ENCODE measurements at regions not wholly inside any gene's neighbourhood (a gene's known extent, or its start where the extent isn't known, plus 50 kb on each side); places are given as distances from the start of the nearest gene placed in this dataset.

DNA sequence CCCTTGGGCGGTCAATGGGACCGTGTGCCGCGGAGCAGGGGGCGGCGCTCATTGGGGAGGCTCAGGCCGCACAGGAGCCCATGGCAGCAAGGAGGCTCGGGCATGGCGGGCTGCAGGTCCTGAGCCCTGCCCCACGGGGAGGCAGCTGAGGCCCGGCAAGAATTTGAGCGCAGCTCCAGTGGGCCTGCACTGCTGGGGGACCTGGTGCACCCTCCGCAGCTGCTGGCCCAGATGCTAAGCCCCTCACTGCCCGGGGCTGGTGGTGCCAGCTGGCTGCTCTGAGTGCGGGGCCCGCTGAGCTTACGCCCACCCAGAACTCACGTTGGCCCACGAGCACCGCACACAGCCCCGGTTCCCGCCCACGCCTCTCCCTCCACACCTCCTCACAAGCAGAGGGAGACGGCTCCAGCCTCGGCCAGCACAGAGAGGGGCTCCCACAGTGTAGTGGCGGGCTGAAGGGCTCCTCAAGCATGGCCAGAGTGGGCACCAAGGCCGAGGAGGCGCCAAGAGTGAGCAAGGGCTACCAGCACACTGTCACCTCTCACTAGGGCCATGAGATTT, 141.1 kb upstream of the OR13F1 start:
- no peaks in the 10 kb centered on the region for H3K4me1 ChIP-seq (ENCODE audit: insufficient read depth, low read length)
- no peak overlapping the region for H3K4me3 ChIP-seq (replicated peaks in 1 of 3; ENCODE audit: insufficient read depth in 1 of 3, low read depth in 2 of 3, low read length in 3 of 3)
- ChIA-PET POLR2A (no interaction called here), CTCF (ENCODE audit: low intra/inter-chr PET ratio, low total read pairs) (no interaction called here)
- DNase-seq (ENCODE audit: low spot score) (no peak), FAIRE-seq (no peak), ATAC-seq (no peak)
- H3K4me2 ChIP-seq (ENCODE audit: low read depth, low read length) = no peak overlapping the region
- no peaks in the 10 kb centered on the region for H4K20me1 ChIP-seq (ENCODE audit: insufficient read depth, low read length)
- in situ Hi-C loops (cut with HindIII; ENCODE audit: extremely low pct_ligation_motif_present, low pct_unique_long_range_greater_than_20kb) (no loop called here), intact Hi-C loops (cut with micrococcal nuclease; ENCODE audit: unreplicated experiment) (no loop called here)
- WGBS (ENCODE audit: low lambda C conversion rate) = 55% methylated on average over 8 of the region's 28 CpGs
- no peak overlapping the region for H2AFZ ChIP-seq (ENCODE audit: low read length)
- no peak overlapping the region for H3K27ac ChIP-seq (ENCODE audit: extremely low read length, insufficient read depth, low read length)
- H3K9ac ChIP-seq (ENCODE audit: insufficient read depth, low read depth, low read length) = no peak overlapping the region
- H3K36me3 ChIP-seq (replicated peaks in 1 of 2; ENCODE audit: control insufficient read depth in 1 of 2, insufficient read depth in 2 of 2, low read length in 2 of 2) = no peaks in the 10 kb centered on the region
- no peaks in the 10 kb centered on the region for H3K9me3 ChIP-seq (ENCODE audit: low read length)
- no peaks in the 10 kb centered on the region for H3K79me2 ChIP-seq (ENCODE audit: insufficient read depth, low read length)
- BruUV-seq (replicated peaks) = no TSS peak
- no peaks in the 10 kb centered on the region; a peak in 1 of 5 replicates for H3K27me3 ChIP-seq (ENCODE audit: control insufficient read depth in 1 of 2, insufficient read depth in 2 of 2, low read length in 2 of 2)
- TF ChIP-seq ELF1 (CRISPR knock-in tag; IDR thresholded peaks at IDR 0.05) (no peak), NFE2L1 (CRISPR knock-in tag; IDR thresholded peaks at IDR 0.05; ENCODE audit: borderline replicate concordance) (no peak), HDAC6 (IDR thresholded peaks at IDR 0.05; ENCODE audit: low read depth, low read length) (no peak), NBN (conservative IDR thresholded peaks at IDR 0.05) (no peak), ZNF253 (CRISPR knock-in tag; IDR thresholded peaks at IDR 0.05; ENCODE audit: borderline replicate concordance) (no peak), ZSCAN22 (CRISPR knock-in tag; IDR thresholded peaks at IDR 0.05) (no peak), KMT2B (CRISPR knock-in tag; IDR thresholded peaks at IDR 0.05) (no peak), ZBTB33 (CRISPR knock-in tag; IDR thresholded peaks at IDR 0.05) (no peak), SNAPC4 (CRISPR knock-in tag; IDR thresholded peaks at IDR 0.05) (no peak), ZNF3 (CRISPR knock-in tag; IDR thresholded peaks at IDR 0.05) (no peak), ETV6 (CRISPR knock-in tag; conservative IDR thresholded peaks at IDR 0.05) (no peak), ZBTB8A (CRISPR knock-in tag; IDR thresholded peaks at IDR 0.05; ENCODE audit: borderline replicate concordance, low read depth) (no peak), BRCA1 (CRISPR knock-in tag; IDR thresholded peaks at IDR 0.05) (no peak), HOXA9 (CRISPR knock-in tag; IDR thresholded peaks at IDR 0.05; ENCODE audit: borderline replicate concordance) (no peak), ERF (CRISPR knock-in tag; IDR thresholded peaks at IDR 0.05) (no peak), ISL2 (CRISPR knock-in tag; IDR thresholded peaks at IDR 0.05) (no peak)
- TF ChIP-seq, protein P1, sequence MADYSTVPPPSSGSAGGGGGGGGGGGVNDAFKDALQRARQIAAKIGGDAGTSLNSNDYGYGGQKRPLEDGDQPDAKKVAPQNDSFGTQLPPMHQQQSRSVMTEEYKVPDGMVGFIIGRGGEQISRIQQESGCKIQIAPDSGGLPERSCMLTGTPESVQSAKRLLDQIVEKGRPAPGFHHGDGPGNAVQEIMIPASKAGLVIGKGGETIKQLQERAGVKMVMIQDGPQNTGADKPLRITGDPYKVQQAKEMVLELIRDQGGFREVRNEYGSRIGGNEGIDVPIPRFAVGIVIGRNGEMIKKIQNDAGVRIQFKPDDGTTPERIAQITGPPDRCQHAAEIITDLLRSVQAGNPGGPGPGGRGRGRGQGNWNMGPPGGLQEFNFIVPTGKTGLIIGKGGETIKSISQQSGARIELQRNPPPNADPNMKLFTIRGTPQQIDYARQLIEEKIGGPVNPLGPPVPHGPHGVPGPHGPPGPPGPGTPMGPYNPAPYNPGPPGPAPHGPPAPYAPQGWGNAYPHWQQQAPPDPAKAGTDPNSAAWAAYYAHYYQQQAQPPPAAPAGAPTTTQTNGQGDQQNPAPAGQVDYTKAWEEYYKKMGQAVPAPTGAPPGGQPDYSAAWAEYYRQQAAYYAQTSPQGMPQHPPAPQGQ (CRISPR knock-in tag; IDR thresholded peaks at IDR 0.05; ENCODE audit: borderline replicate concordance) = no peak
- TF ChIP-seq, protein P2, sequence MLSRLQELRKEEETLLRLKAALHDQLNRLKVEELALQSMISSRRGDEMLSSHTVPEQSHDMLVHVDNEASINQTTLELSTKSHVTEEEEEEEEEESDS (CRISPR knock-in tag; IDR thresholded peaks at IDR 0.05; ENCODE audit: borderline replicate concordance) = no peak
